ENCODE measurements at regions not wholly inside any gene's neighbourhood (a gene's known extent, or its start where the extent isn't known, plus 50 kb on each side); places are given as distances from the start of the nearest gene placed in this dataset.

- TF ChIP-seq CTCF (IDR thresholded peaks at IDR 0.05) (no peak), POLR2A (IDR thresholded peaks at IDR 0.05) (no peak)
These were observed 74.4 kb upstream of the RIPOR2 start for GRCh38 chr6:25010176-25010575.

Data from uterus (tissue), 2 donors.